GM12878 (cell line): ENCODE measurements at regions not wholly inside any gene's neighbourhood (a gene's known extent, or its start where the extent isn't known, plus 50 kb on each side); places are given as distances from the start of the nearest gene placed in this dataset.

Experiments used
- CBX3 ChIP-seq: fragments of 200-600 bp; sonication (generic); IDR thresholded peaks from 2 replicates; pipeline ENCODE4 v1.6.1; 2016; ENCODE audit warnings: low read depth, borderline replicate concordance
- EP300 ChIP-seq, 2 experiments: fragments of 150-350 bp in 1 of 2; IDR thresholded peaks; 2 replicates each; pipeline ENCODE4 v1.6.1; 2011 to 2012; ENCODE audit warnings: low read depth in 2 of 2, low read length in 2 of 2, borderline replicate concordance in 1 of 2, improper control_type of control experiment in 1 of 2, inconsistent platforms in 1 of 2; ENCODE audit not compliant: control insufficient read depth in 1 of 2
- FOXK2 ChIP-seq: fragments of 450-650 bp; IDR thresholded peaks from 2 replicates; pipeline ENCODE4 v1.6.1; 2017; ENCODE audit warnings: mild to moderate bottlenecking, moderate library complexity
- KAT2A ChIP-seq: conservative IDR thresholded peaks from 2 replicates; pipeline ENCODE4 v1.6.1; 2011; ENCODE audit warnings: low read depth, low read length; ENCODE audit not compliant: control insufficient read depth
- POLR2A ChIP-seq: IDR thresholded peaks from 2 replicates; pipeline ENCODE4 v1.6.1; 2011; ENCODE audit warnings: low read depth, mild to moderate bottlenecking, low read length
- POLR2AphosphoS5 ChIP-seq: IDR thresholded peaks from 2 replicates; pipeline ENCODE4 v1.6.1; 2011; ENCODE audit warnings: mild to moderate bottlenecking, low read length, inconsistent platforms
- RAD21 ChIP-seq: IDR thresholded peaks from 2 replicates; pipeline ENCODE4 v1.6.1; 2011; ENCODE audit warnings: mild to moderate bottlenecking, low read depth, low read length, moderate library complexity; ENCODE audit not compliant: insufficient read depth
- YY1 ChIP-seq: IDR thresholded peaks from 2 replicates; pipeline ENCODE4 v1.6.1; 2011; ENCODE audit warnings: low read depth, mild to moderate bottlenecking, low read length
- ZBTB33 ChIP-seq: fragments of 450-650 bp; IDR thresholded peaks from 2 replicates; pipeline ENCODE4 v1.6.1; 2017; ENCODE audit warnings: mild to moderate bottlenecking
- ZSCAN29 ChIP-seq: fragments of 450-650 bp; IDR thresholded peaks from 2 replicates; pipeline ENCODE4 v1.6.1; 2017; ENCODE audit warnings: mild to moderate bottlenecking, moderate library complexity
- TF ChIP-seq, protein P1 (sequence below): IDR thresholded peaks from 2 replicates; pipeline ENCODE4 v1.6.1; 2012; ENCODE audit warnings: mild to moderate bottlenecking, low read depth, low read length

GRCh38 chr7:98459529-98459928 lies 58.6 kb upstream of the BAIAP2L1 start:
- TF ChIP-seq POLR2AphosphoS5 (no peak), RAD21 (no peak), YY1 (no peak), ZBTB33 (no peak), KAT2A (no peak), EP300 (IDR thresholded peaks at IDR 0.05; ENCODE audit: borderline replicate concordance in 1 of 2, control insufficient read depth in 1 of 2, low read depth in 2 of 2, low read length in 2 of 2) (no peak), ZSCAN29 (no peak), POLR2A (no peak), FOXK2 (no peak), CBX3 (no peak)
- TF ChIP-seq, protein P1, sequence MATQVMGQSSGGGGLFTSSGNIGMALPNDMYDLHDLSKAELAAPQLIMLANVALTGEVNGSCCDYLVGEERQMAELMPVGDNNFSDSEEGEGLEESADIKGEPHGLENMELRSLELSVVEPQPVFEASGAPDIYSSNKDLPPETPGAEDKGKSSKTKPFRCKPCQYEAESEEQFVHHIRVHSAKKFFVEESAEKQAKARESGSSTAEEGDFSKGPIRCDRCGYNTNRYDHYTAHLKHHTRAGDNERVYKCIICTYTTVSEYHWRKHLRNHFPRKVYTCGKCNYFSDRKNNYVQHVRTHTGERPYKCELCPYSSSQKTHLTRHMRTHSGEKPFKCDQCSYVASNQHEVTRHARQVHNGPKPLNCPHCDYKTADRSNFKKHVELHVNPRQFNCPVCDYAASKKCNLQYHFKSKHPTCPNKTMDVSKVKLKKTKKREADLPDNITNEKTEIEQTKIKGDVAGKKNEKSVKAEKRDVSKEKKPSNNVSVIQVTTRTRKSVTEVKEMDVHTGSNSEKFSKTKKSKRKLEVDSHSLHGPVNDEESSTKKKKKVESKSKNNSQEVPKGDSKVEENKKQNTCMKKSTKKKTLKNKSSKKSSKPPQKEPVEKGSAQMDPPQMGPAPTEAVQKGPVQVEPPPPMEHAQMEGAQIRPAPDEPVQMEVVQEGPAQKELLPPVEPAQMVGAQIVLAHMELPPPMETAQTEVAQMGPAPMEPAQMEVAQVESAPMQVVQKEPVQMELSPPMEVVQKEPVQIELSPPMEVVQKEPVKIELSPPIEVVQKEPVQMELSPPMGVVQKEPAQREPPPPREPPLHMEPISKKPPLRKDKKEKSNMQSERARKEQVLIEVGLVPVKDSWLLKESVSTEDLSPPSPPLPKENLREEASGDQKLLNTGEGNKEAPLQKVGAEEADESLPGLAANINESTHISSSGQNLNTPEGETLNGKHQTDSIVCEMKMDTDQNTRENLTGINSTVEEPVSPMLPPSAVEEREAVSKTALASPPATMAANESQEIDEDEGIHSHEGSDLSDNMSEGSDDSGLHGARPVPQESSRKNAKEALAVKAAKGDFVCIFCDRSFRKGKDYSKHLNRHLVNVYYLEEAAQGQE: no peak
